HG03060 (cell line): ENCODE measurements at regions not wholly inside any gene's neighbourhood (a gene's known extent, or its start where the extent isn't known, plus 50 kb on each side); places are given as distances from the start of the nearest gene placed in this dataset.
A peak's percentile ranks its signal among the peaks of the same experiment; 100 is the strongest.
"Not testable (repeated sequence)": the region's sequence is repeated elsewhere in the genome, so short reads cannot be mapped to it uniquely, and the experiment has no call there.

ENCODE experiments used
- ATAC-seq: cut with Tn5 transposase; IDR thresholded peaks from one replicate; pipeline ENCODE4 v1.9.1; 2021; ENCODE audit warnings: low read depth, moderate number of reproducible peaks; ENCODE audit not compliant: unreplicated experiment

DNA sequence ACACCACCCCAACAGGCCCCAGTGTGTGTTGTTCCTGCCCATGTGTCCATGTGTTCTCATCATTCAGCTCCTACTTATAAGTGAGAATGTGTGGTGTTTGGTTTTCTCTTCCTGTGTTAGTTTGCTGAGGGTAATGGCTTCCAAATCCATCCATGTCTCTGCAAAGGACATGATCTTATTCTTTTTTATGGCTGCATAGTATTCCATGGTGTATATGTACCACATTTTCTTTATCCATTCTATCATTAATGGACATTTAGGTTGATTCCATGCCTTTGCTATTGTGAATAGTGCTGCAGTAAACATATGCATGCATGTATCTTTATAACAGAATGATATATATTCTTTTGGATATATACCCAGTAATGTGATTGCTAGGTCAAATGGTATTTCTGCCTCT is 222.9 kb upstream of the ELL2 start:
- not testable (repeated sequence) for ATAC-seq

- ATAC-seq: no peak
Observed at GRCh38 chr5:96180684-96181435, 219.2 kb upstream of the ELL2 start.

GRCh38 chr5:96177303-96177869 is 215.7 kb upstream of the ELL2 start:
- peak; percentile 45 for ATAC-seq

GRCh38 chr5:96176022-96176421 is 214.4 kb upstream of the ELL2 start:
- ATAC-seq: no peak

DNA sequence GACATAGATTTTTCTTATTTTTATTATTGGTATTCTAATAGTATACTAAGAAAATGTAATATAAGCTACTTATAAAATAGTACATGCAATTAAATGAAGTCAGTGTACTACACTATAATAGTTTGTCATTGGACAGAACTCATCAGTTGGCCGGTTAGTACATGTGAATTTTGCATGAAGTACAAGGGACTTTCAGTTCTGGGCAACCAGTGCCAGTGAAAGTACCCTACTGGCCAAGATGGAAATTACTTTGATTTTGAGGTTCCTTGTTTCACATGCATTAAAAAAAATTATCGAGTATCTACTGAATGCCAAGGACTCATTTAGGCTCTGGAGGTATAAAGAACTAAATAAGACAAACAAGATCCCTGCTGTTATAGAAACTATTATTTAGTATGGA is 213.4 kb upstream of the ELL2 start:
- peak; percentile 43 for ATAC-seq

DNA sequence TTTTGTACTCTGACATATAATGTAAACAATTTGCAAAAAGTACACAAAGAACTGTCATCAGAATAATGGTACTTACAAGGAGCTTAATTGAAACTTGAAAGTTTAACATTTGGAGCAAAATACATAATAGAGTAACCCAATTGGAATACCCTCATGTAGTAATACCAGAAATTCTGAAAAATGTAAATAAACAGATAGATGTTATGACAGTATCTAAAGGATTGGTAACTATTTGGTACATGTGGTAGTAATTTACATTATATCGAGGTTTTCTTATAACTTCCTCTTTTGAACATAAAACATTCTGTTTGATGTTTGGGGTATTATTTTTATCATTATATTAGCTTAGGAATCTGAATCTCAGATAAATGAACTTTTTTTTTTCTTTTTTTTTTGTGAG is 211.7 kb upstream of the ELL2 start:
- ATAC-seq: no peak

DNA sequence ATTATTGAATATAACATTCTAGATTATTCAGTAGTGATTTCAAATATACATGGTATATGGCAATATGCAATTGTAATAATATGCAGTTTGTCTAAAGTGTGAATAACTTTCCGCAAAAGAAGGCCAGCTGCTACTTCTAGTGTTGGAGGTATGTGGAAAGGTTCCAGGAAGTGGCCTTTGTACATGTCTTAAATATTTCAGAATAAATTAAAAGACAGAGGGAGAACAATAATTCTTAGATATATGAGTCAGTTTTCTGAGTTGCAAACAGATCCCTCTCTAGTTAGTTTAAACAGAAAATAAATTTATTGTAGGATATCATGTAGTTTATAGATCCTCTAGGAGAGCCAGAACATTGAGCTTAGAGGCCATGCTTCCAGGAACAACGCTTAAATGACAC is 210.8 kb upstream of the ELL2 start:
- no peak for ATAC-seq

GRCh38 chr5:96171973-96172372 is 210.3 kb upstream of the ELL2 start:
- not testable (repeated sequence) for ATAC-seq

DNA sequence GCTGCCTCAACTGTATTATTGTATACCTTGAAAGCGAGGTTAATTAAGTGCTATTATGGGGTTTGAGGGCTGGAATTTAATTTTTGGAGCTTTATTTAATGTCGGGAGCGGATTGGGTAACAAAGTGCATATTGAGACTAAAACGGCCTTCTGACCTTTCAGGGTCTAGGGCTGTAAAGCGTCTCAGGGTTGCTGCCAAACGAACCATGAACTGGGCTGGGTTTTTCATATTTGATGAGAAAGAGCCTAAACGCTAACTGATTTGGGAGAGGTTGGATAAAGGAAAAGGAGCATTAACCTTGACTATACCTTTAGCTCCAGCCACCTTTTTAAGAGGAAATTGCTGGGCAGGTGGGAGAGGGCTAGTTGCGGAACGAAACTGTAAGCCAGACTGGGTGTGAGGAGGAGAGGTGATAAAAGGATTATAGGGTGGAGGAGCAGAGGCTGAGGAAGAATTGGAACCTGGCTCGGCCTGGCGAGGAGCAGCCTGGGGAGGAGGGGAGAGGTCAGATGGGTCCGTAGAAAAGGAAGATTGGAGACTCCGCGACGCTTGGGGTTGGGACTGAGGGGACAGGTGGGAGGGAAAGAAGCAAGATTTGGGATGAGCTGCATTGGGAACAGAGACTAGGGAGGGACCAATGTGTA is 209.0 kb upstream of the ELL2 start:
- not testable (repeated sequence) for ATAC-seq

DNA sequence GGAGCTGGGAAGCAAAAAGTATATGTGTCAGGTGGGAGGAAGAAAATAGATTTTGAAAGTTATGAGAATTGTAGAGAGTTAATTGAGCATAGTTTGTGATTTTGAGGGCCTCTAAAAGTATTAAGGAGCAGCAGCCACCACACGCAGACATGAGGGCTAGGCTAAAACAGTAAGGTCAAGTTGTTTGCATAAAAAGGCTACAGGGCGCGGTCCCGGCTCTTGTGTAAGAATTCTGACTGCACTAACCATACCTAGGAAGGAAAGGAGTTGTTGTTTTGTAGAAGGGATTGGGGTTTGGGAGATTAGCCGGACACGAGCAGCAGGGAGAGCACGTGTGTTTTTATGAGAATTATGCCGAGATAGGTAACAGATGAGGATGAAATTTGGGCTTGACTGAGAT is 207.2 kb upstream of the ELL2 start:
- not testable (repeated sequence) for ATAC-seq

DNA sequence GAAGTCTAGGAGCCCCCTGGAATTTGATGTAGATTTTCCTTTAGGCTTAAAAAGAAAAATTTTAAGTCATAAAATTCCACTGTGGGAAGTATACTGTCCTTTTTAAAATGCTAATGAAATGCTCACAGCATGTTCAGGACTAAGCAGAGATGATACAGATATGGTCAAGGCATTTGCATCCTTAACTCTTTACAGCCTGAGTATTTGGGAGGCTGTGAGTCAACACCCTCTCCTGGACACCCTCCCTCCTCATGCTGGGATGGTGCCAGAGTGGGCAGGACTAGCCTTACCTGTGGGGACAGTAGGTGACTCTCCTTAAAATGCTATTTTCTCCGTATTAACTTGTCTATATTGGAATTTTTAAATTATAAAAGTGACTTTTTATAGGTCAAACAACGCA is 197.4 kb upstream of the ELL2 start:
- ATAC-seq: no peak

GRCh38 chr5:96157841-96158291 is 196.2 kb upstream of the ELL2 start:
- ATAC-seq: no peak

- no peak for ATAC-seq
Observed at GRCh38 chr5:96157077-96157780, 195.6 kb upstream of the ELL2 start.

DNA sequence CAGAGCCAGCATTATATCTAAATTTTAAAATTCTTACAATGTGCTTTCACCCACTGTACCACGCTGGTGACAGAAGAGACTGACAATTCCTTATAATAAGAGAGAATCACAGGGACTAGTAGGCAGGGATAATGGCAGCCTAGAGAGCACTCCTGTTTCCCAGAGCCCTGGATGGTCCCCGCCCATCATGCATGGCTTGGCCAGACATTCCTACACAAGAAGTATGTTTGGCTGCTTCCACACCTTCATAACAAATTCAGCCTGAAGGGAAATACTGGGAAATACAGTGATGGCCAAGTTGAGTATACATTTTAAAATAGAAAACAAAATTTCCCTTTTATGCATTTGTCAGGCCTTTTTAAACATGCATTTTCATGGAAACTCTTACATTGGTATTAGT is 193.5 kb upstream of the ELL2 start:
- ATAC-seq: no peak

DNA sequence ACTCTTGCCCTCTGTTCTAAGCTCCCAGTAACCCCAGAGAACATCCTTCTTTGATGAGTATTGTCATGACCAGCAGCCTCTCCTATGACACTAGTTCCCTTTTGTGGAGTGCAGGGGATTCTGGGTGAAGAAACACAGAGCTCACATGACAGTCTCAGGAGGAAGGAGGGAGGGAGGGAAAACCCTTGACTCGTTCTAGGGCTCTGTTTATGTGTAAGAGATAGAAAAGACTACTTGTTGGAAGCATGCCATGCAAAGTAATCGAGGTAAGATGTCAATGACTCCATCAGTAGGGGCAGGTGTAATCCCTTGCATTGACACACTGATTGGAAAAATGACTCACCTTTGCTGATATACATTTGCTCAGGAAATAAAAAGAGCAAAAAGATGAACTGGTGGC is 190.2 kb upstream of the ELL2 start:
- ATAC-seq: no peak

DNA sequence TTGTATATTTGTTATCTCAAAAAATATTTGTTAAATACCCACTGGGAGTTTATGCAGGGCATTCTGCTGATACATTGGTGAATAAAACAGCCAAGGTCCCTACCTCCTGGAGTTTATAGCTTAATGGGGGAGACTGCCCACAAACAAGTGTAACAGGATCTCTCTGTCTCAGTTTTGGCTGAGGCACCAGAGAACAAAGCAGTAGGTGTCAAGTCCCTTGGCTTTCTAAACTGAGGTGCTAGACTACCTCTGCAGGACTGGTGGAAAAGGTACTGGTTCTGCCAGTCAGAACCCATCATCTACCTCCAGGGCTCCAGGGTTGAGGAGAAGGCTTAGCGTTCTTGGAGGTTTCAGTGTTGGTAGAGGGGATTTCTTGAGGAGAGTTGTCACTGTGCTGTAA is 188.4 kb upstream of the ELL2 start:
- no peak for ATAC-seq

GRCh38 chr5:96149546-96149945 is 187.9 kb upstream of the ELL2 start:
- ATAC-seq: no peak

GRCh38 chr5:96149021-96149420 is 187.4 kb upstream of the ELL2 start:
- ATAC-seq: no peak

GRCh38 chr5:96148376-96148775 is 186.7 kb upstream of the ELL2 start:
- ATAC-seq: no peak

GRCh38 chr5:96147866-96148265 is 186.2 kb upstream of the ELL2 start:
- no peak for ATAC-seq

DNA sequence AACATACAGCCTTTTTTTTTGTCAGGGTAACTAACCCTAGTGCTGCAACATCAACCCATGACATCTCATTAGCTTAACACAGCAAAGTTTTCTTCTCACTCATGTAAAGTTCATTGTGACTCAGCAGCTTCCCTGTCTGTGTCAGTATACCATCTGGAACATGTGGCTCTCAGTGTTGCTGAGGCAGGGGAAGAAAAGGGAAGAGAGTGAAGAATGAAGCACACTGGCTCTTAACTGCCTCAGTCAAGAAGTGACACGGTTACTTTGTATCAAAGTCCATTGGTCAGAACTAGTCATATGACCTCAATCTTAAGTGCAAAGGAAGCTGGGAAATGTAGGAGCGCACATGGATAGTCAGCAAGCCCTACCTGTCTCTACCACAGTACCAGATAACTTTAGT is 185.0 kb upstream of the ELL2 start:
- ATAC-seq: no peak
